ENCODE measurements at regions not wholly inside any gene's neighbourhood (a gene's known extent, or its start where the extent isn't known, plus 50 kb on each side); places are given as distances from the start of the nearest gene placed in this dataset.

DNA sequence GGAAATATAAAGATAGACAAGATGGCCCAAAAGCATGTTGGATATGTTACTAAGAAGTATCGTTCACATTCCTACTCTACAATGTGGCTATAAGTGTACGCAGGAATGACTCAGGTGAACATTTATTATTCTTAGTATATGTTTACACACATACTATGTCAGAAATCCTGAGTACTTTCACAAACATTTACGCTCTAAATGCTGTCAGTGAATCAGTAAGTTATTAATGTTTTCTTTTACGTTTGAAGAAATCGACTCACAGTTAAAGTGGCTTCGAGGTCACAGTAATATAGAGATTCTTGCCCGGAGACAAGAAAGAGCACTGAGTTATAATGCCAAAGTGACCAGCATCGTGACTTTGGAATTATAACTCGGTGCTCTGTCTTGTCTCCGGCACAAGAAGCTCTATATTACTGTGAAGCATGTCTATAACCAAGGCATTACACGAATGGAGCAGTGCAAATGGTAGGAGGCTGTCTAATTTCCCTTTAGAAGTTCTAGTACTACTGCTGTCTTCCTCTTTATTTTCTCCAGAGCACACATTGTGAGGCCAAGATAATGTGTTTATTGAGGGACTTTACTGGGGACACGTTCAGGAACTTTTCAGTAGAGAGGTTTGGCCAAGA, 61.8 kb upstream of the P3H2 start (continued):
- TF ChIP-seq MAZ (IDR thresholded peaks at IDR 0.05; ENCODE audit: borderline replicate concordance, low read depth, low read length), result no peak

DNA sequence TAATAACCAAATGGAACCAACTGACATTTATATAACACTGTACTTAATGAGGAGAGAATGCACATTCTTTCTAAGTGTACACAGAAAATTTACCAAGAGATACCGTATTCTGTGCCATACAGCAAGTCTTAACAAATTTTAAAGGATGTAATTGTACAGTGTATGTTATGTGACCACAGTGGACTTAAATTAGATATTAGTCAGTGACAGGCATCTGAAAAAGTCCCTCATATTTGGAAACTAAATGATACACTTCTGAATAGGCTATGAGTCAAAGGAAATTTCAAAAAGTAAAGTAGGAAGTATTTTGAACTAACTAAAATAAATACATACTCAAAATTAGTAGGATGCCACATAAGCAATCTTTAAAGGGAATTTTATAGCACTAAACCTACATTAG, 59.6 kb upstream of the P3H2 start:
- Histone ChIP-seq H3K4me3 (ENCODE audit: insufficient read depth, low read depth, low read length) (no peak overlapping the region), H3K9me1 (ENCODE audit: insufficient read depth, low read length) (peaks cover 6% of the 10 kb centered on the region), H4K91ac (ENCODE audit: insufficient read depth, low read depth, low read length) (no peak overlapping the region), H2BK15ac (ENCODE audit: low read depth, low read length) (no peak overlapping the region; the same call in 2 of the 3 replicates), H3K79me1 (ENCODE audit: low read depth in 1 of 2, low read length in 2 of 2) (peaks cover 0 to 8% of the 10 kb centered on the region in 2 experiments; a peak in 2 of 4 replicates), H3K4me2 (ENCODE audit: low read depth, low read length) (peak overlapping the region; percentile 5; the same call in 1 of the 2 replicates), H4K20me1 (ENCODE audit: insufficient read depth, low read length) (no peaks in the 10 kb centered on the region), H4K8ac (ENCODE audit: low read depth in 2 of 2, low read length in 2 of 2) (no peak overlapping the region), H3K9me3 (ENCODE audit: control insufficient read depth, insufficient read depth, low read length) (no peaks in the 10 kb centered on the region), H2BK20ac (ENCODE audit: low read depth, low read length) (0 out of 2 replicates have a peak overlapping the region, but pooled peaks have one; percentile 18), H2AFZ (replicated peaks; ENCODE audit: low read length, poor library complexity) (no peak overlapping the region), H2AK5ac (ENCODE audit: low read depth, low read length) (no peak overlapping the region), H2AK9ac (replicated peaks; ENCODE audit: low read depth, low read length, poor library complexity) (no peak overlapping the region), H2BK5ac (ENCODE audit: low read depth, low read length, poor library complexity, severe bottlenecking) (peak overlapping the region; percentile 95), H3K4me1 (ENCODE audit: control insufficient read depth, insufficient read depth, low read length) (peaks cover 6% of the 10 kb centered on the region; the same call in 1 of the 2 replicates), H4K5ac (ENCODE audit: low read depth, low read length) (no peak overlapping the region), H2BK120ac (ENCODE audit: low read depth, low read length) (peak overlapping the region; percentile 86; the same call in 1 of the 2 replicates), H3K9ac (ENCODE audit: low read depth, low read length) (no peak overlapping the region), H3K4ac (ENCODE audit: low read depth, low read length) (no peak overlapping the region), H3K27me3 (ENCODE audit: control insufficient read depth, insufficient read depth, low read length) (no peaks in the 10 kb centered on the region), H3K14ac (replicated peaks; ENCODE audit: low read depth, low read length) (no peak overlapping the region), H3K27ac (ENCODE audit: insufficient read depth, low read length) (no peak overlapping the region), H3K23ac (ENCODE audit: low read depth, low read length) (no peak overlapping the region), H3K36me3 (ENCODE audit: control insufficient read depth, insufficient read depth, low read length) (no peaks in the 10 kb centered on the region), H3K18ac (ENCODE audit: low read depth, low read length) (no peak overlapping the region), H3K56ac (ENCODE audit: extremely low read depth, insufficient read depth, low read length) (no peak overlapping the region; the same call in 1 of the 2 replicates)
- DNase-seq (peak; percentile 78), ATAC-seq (ENCODE audit: low read depth) (peak; percentile 34)
- intact Hi-C loops (cut with micrococcal nuclease), result no loop called here
- BruUV-seq (replicated peaks), result no TSS peak
- dilution Hi-C loops (cut with HindIII; ENCODE audit: low sequenced_read_pairs, unreplicated experiment), result no loop called here
- no CpG with 5 or more reads among the region's 1 CpG for WGBS, 2 experiments (ENCODE audit: extremely low coverage in 2 of 2, insufficient read length in 1 of 2)
- in situ Hi-C loops (cut with MboI; ENCODE audit: low sequenced_read_pairs), result no loop called here
- no peak for TF ChIP-seq POLR2A (IDR thresholded peaks at IDR 0.05; ENCODE audit: low read depth, low read length)
- TF ChIP-seq CEBPB (IDR thresholded peaks at IDR 0.05; ENCODE audit: low read depth, low read length), result peak; percentile 23; the same call in 1 of the 2 replicates
- peak; percentile 44 for TF ChIP-seq MAFK (IDR thresholded peaks at IDR 0.05; ENCODE audit: low read depth, low read length)
- CTCF ChIA-PET, result no interaction called here
- POLR2A ChIA-PET (ENCODE audit: unreplicated experiment), result no interaction called here
